ENCODE measurements at regions not wholly inside any gene's neighbourhood (a gene's known extent, or its start where the extent isn't known, plus 50 kb on each side); places are given as distances from the start of the nearest gene placed in this dataset.

- WGBS, 2 experiments (ENCODE audit: insufficient coverage in 2 of 2) = 41 to 54% methylated on average over 5 to 8 of the region's 8 CpGs
- H3K27ac ChIP-seq (ENCODE audit: low read depth, low read length, severe bottlenecking) = no peak overlapping the region
- H3K4me1 ChIP-seq (ENCODE audit: control insufficient read depth, insufficient read depth, low read length, poor library complexity, severe bottlenecking) = no peaks in the 10 kb centered on the region
- H3K4me3 ChIP-seq (ENCODE audit: extremely low read depth, insufficient read depth, low read length, poor library complexity, severe bottlenecking) = no peak overlapping the region
- no peaks in the 10 kb centered on the region for H3K9me3 ChIP-seq (ENCODE audit: control insufficient read depth, low read length)
- H3K36me3 ChIP-seq (ENCODE audit: control insufficient read depth, insufficient read depth, low read length) = no peaks in the 10 kb centered on the region
Observed at GRCh38 chr1:5526385-5526750, 465.9 kb downstream of the NPHP4 start.

DNA sequence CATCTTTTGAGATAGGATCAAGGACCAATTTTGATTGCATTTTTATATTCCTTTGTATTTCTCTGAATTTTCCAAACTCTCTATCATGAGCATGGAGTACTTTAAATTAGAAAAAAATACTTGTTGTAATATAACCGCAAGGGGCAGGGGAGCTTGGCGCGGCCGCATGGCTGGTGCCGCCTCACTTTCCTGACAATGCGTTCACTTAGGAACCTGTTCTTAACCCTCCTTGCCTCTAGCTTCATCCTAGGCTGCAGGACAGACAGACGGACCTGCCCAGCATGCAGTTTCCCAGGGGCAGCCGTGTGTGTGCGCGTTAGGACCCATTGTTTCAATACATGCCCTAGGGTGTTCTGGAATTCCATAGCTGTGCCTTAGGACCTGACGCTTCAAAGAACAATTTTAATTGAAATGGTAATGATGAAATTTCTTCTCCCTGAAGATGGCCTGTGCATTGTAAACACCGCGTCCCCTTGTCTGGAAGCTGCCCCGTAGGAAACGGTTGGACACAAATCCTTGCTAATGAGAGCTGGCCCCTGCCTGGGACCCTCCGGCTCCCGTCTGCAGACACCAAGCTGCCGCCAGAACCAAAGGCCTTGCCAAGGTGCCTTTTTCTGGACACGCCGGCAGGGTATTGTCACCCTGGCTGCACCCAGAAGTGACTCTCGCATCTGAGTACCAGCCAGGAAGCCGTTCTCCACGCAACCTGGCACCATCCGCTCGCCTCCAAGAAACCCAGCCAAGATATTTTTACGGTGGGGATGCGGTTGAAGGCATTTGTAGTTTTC is 466.4 kb downstream of the NPHP4 start:
- 90 to 91% methylated on average over 26 to 27 of the region's 27 CpGs for WGBS, 2 experiments (ENCODE audit: insufficient coverage in 2 of 2)
- H3K27ac ChIP-seq (ENCODE audit: low read depth, low read length, severe bottlenecking) = no peak overlapping the region
- H3K4me3 ChIP-seq (ENCODE audit: extremely low read depth, insufficient read depth, low read length, poor library complexity, severe bottlenecking) = no peak overlapping the region
- no peaks in the 10 kb centered on the region for H3K36me3 ChIP-seq (ENCODE audit: control insufficient read depth, insufficient read depth, low read length)
- no peaks in the 10 kb centered on the region for H3K4me1 ChIP-seq (ENCODE audit: control insufficient read depth, insufficient read depth, low read length, poor library complexity, severe bottlenecking)
- no peaks in the 10 kb centered on the region for H3K9me3 ChIP-seq (ENCODE audit: control insufficient read depth, low read length)

GRCh38 chr1:5522531-5523145 is 469.6 kb downstream of the NPHP4 start:
- Histone ChIP-seq H3K4me1 (ENCODE audit: control insufficient read depth, insufficient read depth, low read length, poor library complexity, severe bottlenecking) (no peaks in the 10 kb centered on the region), H3K36me3 (ENCODE audit: control insufficient read depth, insufficient read depth, low read length) (no peaks in the 10 kb centered on the region), H3K9me3 (ENCODE audit: control insufficient read depth, low read length) (no peaks in the 10 kb centered on the region), H3K27ac (ENCODE audit: low read depth, low read length, severe bottlenecking) (no peak overlapping the region), H3K4me3 (ENCODE audit: extremely low read depth, insufficient read depth, low read length, poor library complexity, severe bottlenecking) (no peak overlapping the region)
- WGBS, 2 experiments (ENCODE audit: insufficient coverage in 2 of 2) = 87% methylated on average over 13 of the region's 14 CpGs

DNA sequence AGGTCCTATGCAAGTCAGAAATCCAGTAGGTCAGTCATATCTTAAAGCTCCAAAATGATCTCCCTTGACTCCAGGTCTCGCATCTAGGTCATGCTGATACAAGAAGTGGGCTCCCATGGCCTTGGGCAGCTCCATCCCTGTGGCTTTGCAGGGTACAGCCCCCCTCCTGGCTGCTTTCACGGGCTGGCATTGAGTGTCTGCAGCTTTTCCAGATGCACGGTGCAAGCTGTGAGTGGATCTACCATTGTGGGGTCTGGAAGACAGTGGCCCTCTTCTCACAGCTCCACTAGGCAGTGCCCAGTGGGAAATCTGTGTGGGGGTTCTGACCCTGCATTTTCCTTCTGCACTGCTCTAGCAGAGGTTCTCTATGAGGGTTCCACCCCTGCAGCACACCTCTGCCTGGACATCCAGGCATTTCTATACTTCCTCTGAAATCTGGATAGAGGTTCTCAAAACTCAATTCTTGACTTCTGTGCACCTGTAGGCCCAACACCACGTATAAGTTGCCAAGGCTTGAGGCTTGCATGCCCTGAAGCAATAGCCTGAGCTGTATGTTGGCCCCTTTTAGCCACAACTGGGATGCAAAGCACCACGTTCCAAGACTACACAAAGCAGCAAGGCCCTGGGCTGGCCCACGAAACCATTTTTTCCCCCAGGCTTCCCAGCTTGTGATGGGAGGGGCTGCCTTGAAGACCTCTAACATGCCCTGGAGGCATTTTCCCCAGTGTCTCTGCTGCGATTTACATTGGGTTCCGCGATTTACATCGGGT is 472.7 kb downstream of the NPHP4 start:
- H3K4me1 ChIP-seq (ENCODE audit: control insufficient read depth, insufficient read depth, low read length, poor library complexity, severe bottlenecking) = no peaks in the 10 kb centered on the region
- 82 to 85% methylated on average over 10 of the region's 10 CpGs for WGBS, 2 experiments (ENCODE audit: insufficient coverage in 2 of 2)

GRCh38 chr1:5516756-5517155 is 475.5 kb downstream of the NPHP4 start:
- Histone ChIP-seq H3K4me3 (ENCODE audit: extremely low read depth, insufficient read depth, low read length, poor library complexity, severe bottlenecking) (no peak overlapping the region), H3K4me1 (ENCODE audit: control insufficient read depth, insufficient read depth, low read length, poor library complexity, severe bottlenecking) (no peaks in the 10 kb centered on the region), H3K36me3 (ENCODE audit: control insufficient read depth, insufficient read depth, low read length) (no peaks in the 10 kb centered on the region), H3K27ac (ENCODE audit: low read depth, low read length, severe bottlenecking) (no peak overlapping the region), H3K9me3 (ENCODE audit: control insufficient read depth, low read length) (no peaks in the 10 kb centered on the region)
- 84 to 94% methylated on average over 7 of the region's 10 CpGs for WGBS, 2 experiments (ENCODE audit: insufficient coverage in 2 of 2)

More for the DNA sequence above, 472.7 kb downstream of the NPHP4 start:
- no peaks in the 10 kb centered on the region for H3K36me3 ChIP-seq (ENCODE audit: control insufficient read depth, insufficient read depth, low read length)
- H3K4me3 ChIP-seq (ENCODE audit: extremely low read depth, insufficient read depth, low read length, poor library complexity, severe bottlenecking) = no peak overlapping the region
- no peaks in the 10 kb centered on the region for H3K9me3 ChIP-seq (ENCODE audit: control insufficient read depth, low read length)
- no peak overlapping the region for H3K27ac ChIP-seq (ENCODE audit: low read depth, low read length, severe bottlenecking)

- no peaks in the 10 kb centered on the region for H3K36me3 ChIP-seq (ENCODE audit: control insufficient read depth, insufficient read depth, low read length)
- 86 to 93% methylated on average over 6 of the region's 6 CpGs for WGBS, 2 experiments (ENCODE audit: insufficient coverage in 2 of 2)
- no peak overlapping the region for H3K4me3 ChIP-seq (ENCODE audit: extremely low read depth, insufficient read depth, low read length, poor library complexity, severe bottlenecking)
- no peak overlapping the region for H3K27ac ChIP-seq (ENCODE audit: low read depth, low read length, severe bottlenecking)
- H3K9me3 ChIP-seq (ENCODE audit: control insufficient read depth, low read length) = no peaks in the 10 kb centered on the region
- no peaks in the 10 kb centered on the region for H3K4me1 ChIP-seq (ENCODE audit: control insufficient read depth, insufficient read depth, low read length, poor library complexity, severe bottlenecking)
Observed at GRCh38 chr1:5515501-5515900, 476.7 kb downstream of the NPHP4 start.

DNA sequence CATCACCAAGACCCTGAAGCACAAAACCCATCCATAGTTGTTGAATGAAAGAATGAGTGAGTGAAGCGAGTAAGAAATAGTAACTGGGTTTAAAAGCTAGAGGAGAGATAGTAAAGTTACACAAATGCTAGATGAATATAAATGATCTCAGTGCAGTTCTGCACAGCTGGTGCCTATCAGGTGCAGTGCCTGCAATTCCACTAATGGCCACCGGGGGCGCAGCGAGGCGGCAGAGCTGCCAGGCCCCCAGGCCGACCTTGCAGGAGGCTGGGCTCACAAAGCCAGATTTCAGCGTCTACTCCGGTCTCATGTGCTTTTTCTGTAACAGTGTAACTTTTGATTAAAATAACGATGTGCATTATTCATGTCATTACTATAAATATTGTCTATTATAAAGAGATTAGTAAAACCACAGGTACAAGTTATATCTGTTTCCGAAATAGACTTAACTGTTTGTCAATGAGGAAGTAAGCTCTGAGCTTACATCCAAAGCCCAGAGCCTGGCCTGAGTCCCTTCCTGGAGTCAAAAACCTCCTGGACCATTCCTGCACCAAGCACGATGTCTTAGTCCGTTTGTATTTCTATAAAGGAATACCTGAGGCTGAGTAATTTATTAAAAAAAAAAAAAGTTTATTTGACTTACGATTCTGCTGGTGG is 477.6 kb downstream of the NPHP4 start:
- Histone ChIP-seq H3K9me3 (ENCODE audit: control insufficient read depth, low read length) (no peaks in the 10 kb centered on the region), H3K4me3 (ENCODE audit: extremely low read depth, insufficient read depth, low read length, poor library complexity, severe bottlenecking) (no peak overlapping the region), H3K27ac (ENCODE audit: low read depth, low read length, severe bottlenecking) (no peak overlapping the region), H3K36me3 (ENCODE audit: control insufficient read depth, insufficient read depth, low read length) (no peaks in the 10 kb centered on the region), H3K4me1 (ENCODE audit: control insufficient read depth, insufficient read depth, low read length, poor library complexity, severe bottlenecking) (no peaks in the 10 kb centered on the region)
- 27 to 34% methylated on average over 8 to 9 of the region's 13 CpGs for WGBS, 2 experiments (ENCODE audit: insufficient coverage in 2 of 2)

DNA sequence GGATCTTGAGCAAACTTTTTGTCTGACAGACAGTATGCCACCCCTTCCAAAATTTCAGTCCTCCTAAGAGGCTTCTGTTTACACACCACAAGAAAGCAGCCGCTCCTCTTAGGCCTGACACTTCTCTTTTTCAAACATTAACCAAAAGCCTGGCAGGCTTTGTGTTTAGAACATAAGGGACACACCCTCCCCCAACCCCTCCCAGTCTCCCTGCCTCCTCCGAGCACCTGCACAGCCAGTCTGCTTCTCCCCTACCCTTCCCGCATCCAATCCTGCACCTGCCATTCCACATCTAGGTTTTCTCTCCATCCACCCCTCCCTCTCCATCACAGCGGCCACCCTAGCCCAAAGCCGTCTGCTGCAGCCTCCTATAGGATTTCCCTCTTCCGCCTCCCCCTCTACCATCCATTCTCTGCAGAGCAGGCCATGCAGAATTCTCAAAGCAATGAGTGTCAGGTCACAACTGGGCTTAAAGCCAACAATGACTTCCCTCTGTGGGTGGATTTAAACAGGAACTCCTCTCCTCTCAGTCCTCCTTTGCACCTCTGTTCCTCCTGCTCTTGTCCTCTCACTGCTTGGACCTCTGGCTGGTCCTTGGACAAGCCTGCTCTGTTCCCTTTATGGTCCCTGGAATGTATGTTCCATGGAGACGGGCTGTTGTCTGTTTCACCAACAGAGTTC is 478.2 kb downstream of the NPHP4 start:
- H3K27ac ChIP-seq (ENCODE audit: low read depth, low read length, severe bottlenecking) = no peak overlapping the region
- no peak overlapping the region for H3K4me3 ChIP-seq (ENCODE audit: extremely low read depth, insufficient read depth, low read length, poor library complexity, severe bottlenecking)
- no peaks in the 10 kb centered on the region for H3K9me3 ChIP-seq (ENCODE audit: control insufficient read depth, low read length)
- H3K36me3 ChIP-seq (ENCODE audit: control insufficient read depth, insufficient read depth, low read length) = no peaks in the 10 kb centered on the region
- WGBS, 2 experiments (ENCODE audit: insufficient coverage in 2 of 2) = 78 to 86% methylated on average over 4 to 6 of the region's 7 CpGs
- no peaks in the 10 kb centered on the region for H3K4me1 ChIP-seq (ENCODE audit: control insufficient read depth, insufficient read depth, low read length, poor library complexity, severe bottlenecking)

GRCh38 chr1:5513179-5513578 is 479.0 kb downstream of the NPHP4 start:
- Histone ChIP-seq H3K9me3 (ENCODE audit: control insufficient read depth, low read length) (no peaks in the 10 kb centered on the region), H3K27ac (ENCODE audit: low read depth, low read length, severe bottlenecking) (no peak overlapping the region), H3K4me3 (ENCODE audit: extremely low read depth, insufficient read depth, low read length, poor library complexity, severe bottlenecking) (no peak overlapping the region), H3K36me3 (ENCODE audit: control insufficient read depth, insufficient read depth, low read length) (no peaks in the 10 kb centered on the region), H3K4me1 (ENCODE audit: control insufficient read depth, insufficient read depth, low read length, poor library complexity, severe bottlenecking) (no peaks in the 10 kb centered on the region)
- WGBS, 2 experiments (ENCODE audit: insufficient coverage in 2 of 2) = 92 to 93% methylated on average over 8 to 9 of the region's 9 CpGs

All from mesodermal cell (in vitro differentiated cells).